HG03571 (cell line): ENCODE measurements at regions not wholly inside any gene's neighbourhood (a gene's known extent, or its start where the extent isn't known, plus 50 kb on each side); places are given as distances from the start of the nearest gene placed in this dataset.

ENCODE experiments used
- ATAC-seq: cut with Tn5 transposase; IDR thresholded peaks from one replicate; pipeline ENCODE4 v1.9.1; 2021; ENCODE audit not compliant: unreplicated experiment

GRCh38 chr5:113900141-113900540 lies 386.6 kb downstream of the YTHDC2 start:
- no peak for ATAC-seq

GRCh38 chr5:113900816-113901215 lies 387.3 kb downstream of the YTHDC2 start:
- ATAC-seq: no peak

GRCh38 chr5:113901718-113902117 lies 388.2 kb downstream of the YTHDC2 start:
- ATAC-seq: no peak

- ATAC-seq: no peak
Measured at GRCh38 chr5:113902917-113903660, 389.6 kb downstream of the YTHDC2 start.

GRCh38 chr5:113909782-113910181 lies 396.3 kb downstream of the YTHDC2 start:
- ATAC-seq: no peak

GRCh38 chr5:113917997-113918396 lies 404.5 kb downstream of the YTHDC2 start:
- no peak for ATAC-seq

GRCh38 chr5:113922343-113922742 lies 408.8 kb downstream of the YTHDC2 start:
- ATAC-seq: no peak

- no peak for ATAC-seq
Measured at GRCh38 chr5:113935453-113935852, 422.0 kb downstream of the YTHDC2 start.

GRCh38 chr5:113937301-113937700 lies 423.8 kb downstream of the YTHDC2 start:
- ATAC-seq: no peak

- no peak for ATAC-seq
Measured at GRCh38 chr5:113939988-113940387, 421.9 kb upstream of the KCNN2 start.

GRCh38 chr5:113950186-113950585 lies 411.7 kb upstream of the KCNN2 start:
- ATAC-seq: no peak

- ATAC-seq: no peak
Measured at GRCh38 chr5:113965225-113965624, 396.6 kb upstream of the KCNN2 start.

GRCh38 chr5:113969901-113970300 lies 392.0 kb upstream of the KCNN2 start:
- no peak for ATAC-seq

GRCh38 chr5:113971454-113971853 lies 390.4 kb upstream of the KCNN2 start:
- ATAC-seq: no peak

- ATAC-seq: no peak
Measured at GRCh38 chr5:113974976-113975375, 386.9 kb upstream of the KCNN2 start.

GRCh38 chr5:113984928-113985327 lies 376.9 kb upstream of the KCNN2 start:
- no peak for ATAC-seq

- no peak for ATAC-seq
Measured at GRCh38 chr5:113985505-113985904, 376.4 kb upstream of the KCNN2 start.

- ATAC-seq: no peak
Measured at GRCh38 chr5:113989278-113989912, 372.5 kb upstream of the KCNN2 start.

- ATAC-seq: no peak
Measured at GRCh38 chr5:113989913-113990305, 372.0 kb upstream of the KCNN2 start.

- ATAC-seq: no peak
Measured at GRCh38 chr5:114001076-114001475, 360.8 kb upstream of the KCNN2 start.

GRCh38 chr5:114006582-114006981 lies 355.3 kb upstream of the KCNN2 start:
- no peak for ATAC-seq

- ATAC-seq: no peak
Measured at GRCh38 chr5:114007678-114008077, 354.2 kb upstream of the KCNN2 start.

- ATAC-seq: no peak
Measured at GRCh38 chr5:114010362-114010761, 351.5 kb upstream of the KCNN2 start.
